Kidney (tissue), 13 donors: ENCODE measurements at regions not wholly inside any gene's neighbourhood (a gene's known extent, or its start where the extent isn't known, plus 50 kb on each side); places are given as distances from the start of the nearest gene placed in this dataset.

Experiments used
- DNase-seq, 5 donors: peaks; one replicate each; pipeline ENCODE4 v3.0.0-alpha.2; 2013 to 2020
- FAIRE-seq: peaks from 2 replicates; lab custom pipeline; 2012; peaks lifted over from hg19 to GRCh38; lab: Jason Lieb, UNC
- H3K27ac ChIP-seq, 2 donors: one replicate each; pipeline ENCODE4 v1.7.0; 2013; ENCODE audit warnings: low read depth in 2 of 2, low read length in 2 of 2, inconsistent platforms in 1 of 2
- H3K27me3 ChIP-seq: one replicate; pipeline ENCODE4 v1.7.1; 2013; ENCODE audit warnings: low read length, inconsistent platforms; ENCODE audit not compliant: control insufficient read depth, insufficient read depth
- H3K36me3 ChIP-seq, 3 donors: one replicate each; pipeline versions ENCODE4 v1.7.0 to v1.7.1; 2013; ENCODE audit warnings: low read length in 3 of 3, control low read depth in 1 of 3, inconsistent platforms in 1 of 3; ENCODE audit not compliant: insufficient read depth in 3 of 3, control insufficient read depth in 2 of 3
- H3K4me1 ChIP-seq, 3 donors: one replicate each; pipeline versions ENCODE4 v1.7.0 to v1.7.1; 2013; ENCODE audit warnings: low read length in 3 of 3, inconsistent platforms in 1 of 3, low read depth in 1 of 3; ENCODE audit not compliant: control insufficient read depth in 2 of 3, insufficient read depth in 2 of 3
- H3K4me3 ChIP-seq, 3 donors: one replicate each; pipeline versions ENCODE4 v1.7.0 to v1.8.1; 2013; ENCODE audit warnings: low read length in 3 of 3, control low read depth in 1 of 3, inconsistent platforms in 1 of 3
- H3K9ac ChIP-seq, 3 donors: one replicate each; pipeline versions ENCODE4 v1.7.0 to v1.7.1; 2013; ENCODE audit warnings: low read length in 3 of 3, control low read depth in 1 of 3, inconsistent platforms in 1 of 3
- H3K9me3 ChIP-seq, 3 donors: one replicate each; pipeline versions ENCODE4 v1.7.0 to v1.7.1; 2013; ENCODE audit warnings: low read length in 3 of 3, control low read depth in 1 of 3, inconsistent platforms in 1 of 3; ENCODE audit not compliant: control insufficient read depth in 2 of 3, insufficient read depth in 1 of 3
- CTCF ChIP-seq: IDR thresholded peaks from 3 replicates; pipeline ENCODE4 v1.5.1; 2012; ENCODE audit warnings: mild to moderate bottlenecking, moderate library complexity, borderline replicate concordance; ENCODE audit not compliant: insufficient read depth; ENCODE audit errors: extremely low read depth
- intact Hi-C: fragments of 100-400 bp; cut with DNase I; formaldehyde crosslinking; loops from one replicate; pipeline ENCODE4 v1.11.1; 2022
- donor health status: control.
- donor health status: control.
- donor health status: control.
- donor health status: control.
- donor health status: control.
- donor health status: DM: yes; HTN: yes; CAD: no.
- donor health status: Normal renal cell carcinoma (clear cell type).

GRCh38 chr6:9623228-9623832 is 791.5 kb downstream of the TFAP2A start:
- Histone ChIP-seq H3K9me3 (peaks cover 0 to 4% (median 2%) of the 10 kb centered on the region in 3 donors), H3K27me3 (no peaks in the 10 kb centered on the region), H3K27ac (no peak overlapping the region), H3K9ac (no peak overlapping the region), H3K4me3 (no peak overlapping the region), H3K4me1 (no peaks in the 10 kb centered on the region), H3K36me3 (no peaks in the 10 kb centered on the region)
- no peak for TF ChIP-seq CTCF
- intact Hi-C loops = no loop called here
- DNase-seq = no peak
- FAIRE-seq = no peak

GRCh38 chr6:9621276-9621675 is 793.6 kb downstream of the TFAP2A start:
- no peak overlapping the region for H3K4me3 ChIP-seq
- no peaks in the 10 kb centered on the region for H3K4me1 ChIP-seq
- DNase-seq (no peak), FAIRE-seq (no peak)
- no peaks in the 10 kb centered on the region for H3K36me3 ChIP-seq
- H3K27ac ChIP-seq = no peak overlapping the region
- no peak for TF ChIP-seq CTCF
- no peaks in the 10 kb centered on the region for H3K27me3 ChIP-seq
- no peak overlapping the region for H3K9ac ChIP-seq
- intact Hi-C loops = no loop called here
- peaks cover 0 to 2% (median 0%) of the 10 kb centered on the region in 3 donors for H3K9me3 ChIP-seq

GRCh38 chr6:9620687-9621086 is 794.2 kb downstream of the TFAP2A start:
- no peak for DNase-seq
- no peaks in the 10 kb centered on the region for H3K27me3 ChIP-seq
- H3K36me3 ChIP-seq = no peaks in the 10 kb centered on the region
- intact Hi-C loops = no loop called here
- no peak overlapping the region for H3K4me3 ChIP-seq
- no peak overlapping the region for H3K9ac ChIP-seq
- H3K27ac ChIP-seq = no peak overlapping the region
- H3K4me1 ChIP-seq = no peaks in the 10 kb centered on the region
- no peak for FAIRE-seq
- TF ChIP-seq CTCF = no peak
- peaks cover 0 to 2% (median 0%) of the 10 kb centered on the region in 3 donors for H3K9me3 ChIP-seq

GRCh38 chr6:9620263-9620662 is 794.6 kb downstream of the TFAP2A start:
- H3K27me3 ChIP-seq = no peaks in the 10 kb centered on the region
- intact Hi-C loops = no loop called here
- H3K4me1 ChIP-seq = no peaks in the 10 kb centered on the region
- no peak overlapping the region for H3K27ac ChIP-seq
- no peaks in the 10 kb centered on the region for H3K9me3 ChIP-seq
- no peak for TF ChIP-seq CTCF
- H3K36me3 ChIP-seq = no peaks in the 10 kb centered on the region
- no peak overlapping the region for H3K9ac ChIP-seq
- FAIRE-seq (no peak), DNase-seq (no peak)
- no peak overlapping the region for H3K4me3 ChIP-seq
